Ishikawa (cell line): ENCODE measurements at regions not wholly inside any gene's neighbourhood (a gene's known extent, or its start where the extent isn't known, plus 50 kb on each side); places are given as distances from the start of the nearest gene placed in this dataset.

Experiments used
- CEBPB ChIP-seq: IDR thresholded peaks from 2 replicates; pipeline ENCODE4 v1.6.1; 2012
- CREB1 ChIP-seq: IDR thresholded peaks from 2 replicates; pipeline ENCODE4 v1.6.1; 2012; ENCODE audit warnings: low read depth
- EGR1 ChIP-seq: IDR thresholded peaks from 2 replicates; pipeline ENCODE4 v1.6.1; 2012
- EP300 ChIP-seq: IDR thresholded peaks from 2 replicates; pipeline ENCODE4 v1.6.1; 2012; ENCODE audit warnings: borderline replicate concordance
- FOXM1 ChIP-seq: IDR thresholded peaks from 2 replicates; pipeline ENCODE4 v1.6.1; 2012; ENCODE audit warnings: low read depth, borderline replicate concordance
- NFIC ChIP-seq: IDR thresholded peaks from 2 replicates; pipeline ENCODE4 v1.6.1; 2012
- RAD21 ChIP-seq: IDR thresholded peaks from 2 replicates; pipeline ENCODE4 v1.6.1; 2012; ENCODE audit warnings: low read depth
- TAF1 ChIP-seq: IDR thresholded peaks from 2 replicates; pipeline ENCODE4 v1.6.1; 2012; ENCODE audit warnings: low read depth, mild to moderate bottlenecking
- TCF12 ChIP-seq: IDR thresholded peaks from 2 replicates; pipeline ENCODE4 v1.6.1; 2012; ENCODE audit warnings: low read depth
- TEAD4 ChIP-seq: IDR thresholded peaks from 2 replicates; pipeline ENCODE4 v1.6.1; 2012
- USF1 ChIP-seq: IDR thresholded peaks from 2 replicates; pipeline ENCODE4 v1.6.1; 2012
- YY1 ChIP-seq: IDR thresholded peaks from 2 replicates; pipeline ENCODE4 v1.6.1; 2012; ENCODE audit warnings: low read depth
- ZBTB7A ChIP-seq: IDR thresholded peaks from 2 replicates; pipeline ENCODE4 v1.6.1; 2012; ENCODE audit warnings: low read depth
- TF ChIP-seq, protein P1 (sequence below): IDR thresholded peaks from 2 replicates; pipeline ENCODE4 v1.6.1; 2012; ENCODE audit warnings: low read depth, mild to moderate bottlenecking
- TF ChIP-seq, protein P2 (sequence below): IDR thresholded peaks from 2 replicates; pipeline ENCODE4 v1.6.1; 2012

DNA sequence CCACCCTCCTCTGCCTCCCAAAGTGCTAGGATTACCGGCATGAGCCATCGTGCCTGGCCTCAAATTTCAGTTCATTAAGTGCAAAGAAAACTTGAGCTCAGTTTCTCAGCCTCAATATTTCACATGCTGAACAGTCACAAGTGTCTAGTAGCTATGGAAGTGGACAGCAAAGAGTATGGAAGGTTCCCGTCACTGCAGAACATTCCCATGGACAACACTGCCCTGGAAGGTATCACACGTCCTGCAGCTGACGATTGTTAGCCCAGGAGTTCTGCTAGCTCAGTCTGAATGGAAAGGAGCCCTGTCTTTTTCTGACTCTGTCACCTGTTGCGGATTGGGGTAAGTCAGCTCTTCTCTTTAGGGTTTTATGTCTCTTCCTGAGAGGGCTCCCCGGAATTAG lies 86.2 kb upstream of the PTPRM start:
- TF ChIP-seq EGR1: no peak
- TF ChIP-seq USF1: no peak
- no peak for TF ChIP-seq CEBPB
- TF ChIP-seq FOXM1: no peak
- TF ChIP-seq, protein P1, sequence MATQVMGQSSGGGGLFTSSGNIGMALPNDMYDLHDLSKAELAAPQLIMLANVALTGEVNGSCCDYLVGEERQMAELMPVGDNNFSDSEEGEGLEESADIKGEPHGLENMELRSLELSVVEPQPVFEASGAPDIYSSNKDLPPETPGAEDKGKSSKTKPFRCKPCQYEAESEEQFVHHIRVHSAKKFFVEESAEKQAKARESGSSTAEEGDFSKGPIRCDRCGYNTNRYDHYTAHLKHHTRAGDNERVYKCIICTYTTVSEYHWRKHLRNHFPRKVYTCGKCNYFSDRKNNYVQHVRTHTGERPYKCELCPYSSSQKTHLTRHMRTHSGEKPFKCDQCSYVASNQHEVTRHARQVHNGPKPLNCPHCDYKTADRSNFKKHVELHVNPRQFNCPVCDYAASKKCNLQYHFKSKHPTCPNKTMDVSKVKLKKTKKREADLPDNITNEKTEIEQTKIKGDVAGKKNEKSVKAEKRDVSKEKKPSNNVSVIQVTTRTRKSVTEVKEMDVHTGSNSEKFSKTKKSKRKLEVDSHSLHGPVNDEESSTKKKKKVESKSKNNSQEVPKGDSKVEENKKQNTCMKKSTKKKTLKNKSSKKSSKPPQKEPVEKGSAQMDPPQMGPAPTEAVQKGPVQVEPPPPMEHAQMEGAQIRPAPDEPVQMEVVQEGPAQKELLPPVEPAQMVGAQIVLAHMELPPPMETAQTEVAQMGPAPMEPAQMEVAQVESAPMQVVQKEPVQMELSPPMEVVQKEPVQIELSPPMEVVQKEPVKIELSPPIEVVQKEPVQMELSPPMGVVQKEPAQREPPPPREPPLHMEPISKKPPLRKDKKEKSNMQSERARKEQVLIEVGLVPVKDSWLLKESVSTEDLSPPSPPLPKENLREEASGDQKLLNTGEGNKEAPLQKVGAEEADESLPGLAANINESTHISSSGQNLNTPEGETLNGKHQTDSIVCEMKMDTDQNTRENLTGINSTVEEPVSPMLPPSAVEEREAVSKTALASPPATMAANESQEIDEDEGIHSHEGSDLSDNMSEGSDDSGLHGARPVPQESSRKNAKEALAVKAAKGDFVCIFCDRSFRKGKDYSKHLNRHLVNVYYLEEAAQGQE: no peak
- no peak for TF ChIP-seq ZBTB7A
- TF ChIP-seq EP300: no peak

DNA sequence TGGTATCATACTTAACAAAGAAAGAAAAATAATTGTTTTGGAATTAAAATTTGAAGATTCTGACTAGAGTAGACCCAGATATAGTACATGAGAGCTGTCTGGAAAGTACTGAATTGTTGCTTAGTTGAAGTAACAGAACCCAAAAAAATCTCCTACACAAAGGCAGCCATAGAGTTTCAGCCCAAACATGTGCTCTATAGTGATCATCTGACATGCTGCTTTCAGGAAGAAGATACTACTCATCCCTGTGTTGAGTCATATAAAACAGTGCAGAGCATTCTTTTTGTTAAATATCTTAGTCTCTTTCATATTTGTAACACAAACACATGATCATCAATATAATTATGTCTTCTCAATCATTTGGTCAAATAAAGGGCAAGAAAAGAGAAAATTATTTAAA lies 84.8 kb upstream of the PTPRM start:
- TF ChIP-seq, protein P2, sequence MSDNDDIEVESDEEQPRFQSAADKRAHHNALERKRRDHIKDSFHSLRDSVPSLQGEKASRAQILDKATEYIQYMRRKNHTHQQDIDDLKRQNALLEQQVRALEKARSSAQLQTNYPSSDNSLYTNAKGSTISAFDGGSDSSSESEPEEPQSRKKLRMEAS: no peak
- TF ChIP-seq NFIC: no peak
- TF ChIP-seq FOXM1: no peak
- TF ChIP-seq EGR1: no peak
- no peak for TF ChIP-seq USF1
- TF ChIP-seq CREB1: no peak

DNA sequence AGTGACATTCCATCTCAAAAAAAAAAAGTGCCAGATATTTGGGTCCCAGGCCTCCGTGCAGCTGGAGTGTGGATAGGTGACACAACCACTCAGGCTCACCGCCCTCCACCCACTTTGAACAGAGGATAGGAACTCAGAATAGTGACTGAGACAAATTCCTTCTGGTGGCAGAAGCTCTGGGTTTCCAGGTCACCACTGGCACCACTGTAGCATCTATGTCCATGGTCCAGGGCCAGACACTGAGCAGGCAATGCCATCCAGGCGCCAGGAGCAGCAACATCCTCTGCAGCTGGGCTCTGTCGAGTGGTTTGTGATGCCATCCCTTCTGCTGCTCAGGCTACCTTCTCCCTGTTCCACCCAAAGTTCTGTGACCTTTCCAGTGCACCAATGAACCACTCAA lies 81.5 kb upstream of the PTPRM start:
- TF ChIP-seq EGR1: no peak
- no peak for TF ChIP-seq YY1
- no peak for TF ChIP-seq EP300
- TF ChIP-seq FOXM1: no peak
- TF ChIP-seq TEAD4: no peak
- no peak for TF ChIP-seq CREB1
- TF ChIP-seq ZBTB7A: no peak
- TF ChIP-seq USF1: no peak
- TF ChIP-seq NFIC: no peak
- TF ChIP-seq RAD21: no peak
- no peak for TF ChIP-seq TCF12
- TF ChIP-seq, protein P2: no peak
- TF ChIP-seq, protein P1: no peak

DNA sequence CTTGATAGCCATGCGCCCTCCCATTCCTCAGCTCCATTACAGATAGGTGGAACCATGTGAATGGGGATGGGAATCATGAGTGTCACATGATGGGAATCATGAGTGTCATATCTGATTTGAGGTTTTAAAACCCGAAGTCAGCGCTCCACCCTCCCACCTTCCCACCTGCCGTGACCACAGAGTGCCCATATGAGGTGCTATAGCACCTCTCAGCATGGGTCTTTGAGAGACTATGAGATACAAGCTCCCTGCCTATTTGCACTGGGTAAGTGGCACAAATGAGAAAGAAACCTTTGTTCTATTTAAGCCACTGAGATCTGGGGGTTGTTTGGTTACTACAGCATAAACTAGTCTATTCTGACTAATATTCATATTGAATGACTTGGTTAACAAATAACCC lies 78.5 kb upstream of the PTPRM start:
- TF ChIP-seq FOXM1 (no peak), YY1 (no peak), TAF1 (no peak), EP300 (no peak), USF1 (no peak), TCF12 (no peak), CREB1 (no peak), CEBPB (no peak), TEAD4 (no peak)
- TF ChIP-seq, protein P2: no peak

- TF ChIP-seq RAD21 (no peak), ZBTB7A (no peak), TEAD4 (no peak), YY1 (no peak), EP300 (no peak), FOXM1 (no peak)
- TF ChIP-seq, protein P2: no peak
Measured at GRCh38 chr18:7490104-7490503, 77.0 kb upstream of the PTPRM start.

- TF ChIP-seq ZBTB7A (no peak), TCF12 (no peak), CREB1 (no peak), EGR1 (no peak), USF1 (no peak), RAD21 (no peak), FOXM1 (no peak), TEAD4 (no peak), YY1 (no peak), NFIC (no peak), EP300 (no peak), CEBPB (no peak), TAF1 (no peak)
- TF ChIP-seq, protein P2: no peak
- TF ChIP-seq, protein P1: no peak
Measured at GRCh38 chr18:7492385-7492784, 74.7 kb upstream of the PTPRM start.
